GM10266 (cell line): ENCODE measurements at regions not wholly inside any gene's neighbourhood (a gene's known extent, or its start where the extent isn't known, plus 50 kb on each side); places are given as distances from the start of the nearest gene placed in this dataset.

Experiments used
- DNase-seq: peaks from one replicate; pipeline ENCODE4 v3.0.0; 2012; ENCODE audit errors: extremely low spot score
- CTCF ChIP-seq: IDR thresholded peaks from 2 replicates; pipeline ENCODE4 v1.5.1; 2012; ENCODE audit warnings: mild to moderate bottlenecking, low read depth; ENCODE audit not compliant: control insufficient read depth, insufficient read depth; ENCODE audit errors: missing control alignments

GRCh38 chr9:110066929-110067716, 140.8 kb downstream of the C9orf152 start:
- no peak for TF ChIP-seq CTCF
- DNase-seq = no peak

GRCh38 chr9:110068212-110068611, 139.7 kb downstream of the C9orf152 start:
- TF ChIP-seq CTCF = no peak

GRCh38 chr9:110069326-110070248, 138.4 kb downstream of the C9orf152 start:
- DNase-seq = no peak
- no peak for TF ChIP-seq CTCF

More at GRCh38 chr9:110068212-110068611, 139.7 kb downstream of the C9orf152 start:
- DNase-seq = no peak

- DNase-seq = no peak
- no peak for TF ChIP-seq CTCF
Observed at GRCh38 chr9:110072597-110073355, 135.2 kb downstream of the C9orf152 start.

- DNase-seq = no peak
- TF ChIP-seq CTCF = no peak
Observed at GRCh38 chr9:110073356-110073905, 134.5 kb downstream of the C9orf152 start.

- DNase-seq = no peak
- no peak for TF ChIP-seq CTCF
Observed at GRCh38 chr9:110076894-110077725, 130.8 kb downstream of the C9orf152 start.
